GM12875 (cell line): ENCODE measurements at regions not wholly inside any gene's neighbourhood (a gene's known extent, or its start where the extent isn't known, plus 50 kb on each side); places are given as distances from the start of the nearest gene placed in this dataset.

ENCODE experiments used
- H3K4me3 ChIP-seq: one replicate; pipeline ENCODE4 v1.5.1; 2011; ENCODE audit warnings: low read depth, low read length, control low read depth
- CTCF ChIP-seq: IDR thresholded peaks from 2 replicates; pipeline ENCODE4 v1.5.1; 2011; ENCODE audit warnings: low read depth, mild to moderate bottlenecking, control low read depth, inconsistent platforms, low read length, moderate library complexity, borderline replicate concordance; ENCODE audit not compliant: insufficient read depth

- no peak overlapping the region for H3K4me3 ChIP-seq
- TF ChIP-seq CTCF = no peak
Measured at GRCh38 chr18:24678626-24679025, 218.2 kb downstream of the HRH4 start.

GRCh38 chr18:24679062-24679461 lies 218.6 kb downstream of the HRH4 start:
- TF ChIP-seq CTCF = no peak
- no peak overlapping the region for H3K4me3 ChIP-seq

GRCh38 chr18:24683925-24684324 lies 223.5 kb downstream of the HRH4 start:
- TF ChIP-seq CTCF = no peak
- no peak overlapping the region for H3K4me3 ChIP-seq

- TF ChIP-seq CTCF = no peak
- no peak overlapping the region for H3K4me3 ChIP-seq
Measured at GRCh38 chr18:24685254-24685959, 225.0 kb downstream of the HRH4 start.

GRCh38 chr18:24695168-24695567 lies 234.7 kb downstream of the HRH4 start:
- H3K4me3 ChIP-seq = no peak overlapping the region
- no peak for TF ChIP-seq CTCF

- TF ChIP-seq CTCF = no peak
- no peak overlapping the region for H3K4me3 ChIP-seq
Measured at GRCh38 chr18:24702001-24702515, 241.6 kb downstream of the HRH4 start.

GRCh38 chr18:24703316-24703715 lies 242.9 kb downstream of the HRH4 start:
- no peak for TF ChIP-seq CTCF
- H3K4me3 ChIP-seq = no peak overlapping the region
